GM21825 (cell line): ENCODE measurements at regions not wholly inside any gene's neighbourhood (a gene's known extent, or its start where the extent isn't known, plus 50 kb on each side); places are given as distances from the start of the nearest gene placed in this dataset.

ENCODE experiments used
- ATAC-seq: cut with Tn5 transposase; IDR thresholded peaks from one replicate; pipeline ENCODE4 v1.9.1; 2021; ENCODE audit warnings: mild to moderate bottlenecking, moderate library complexity; ENCODE audit not compliant: unreplicated experiment

DNA sequence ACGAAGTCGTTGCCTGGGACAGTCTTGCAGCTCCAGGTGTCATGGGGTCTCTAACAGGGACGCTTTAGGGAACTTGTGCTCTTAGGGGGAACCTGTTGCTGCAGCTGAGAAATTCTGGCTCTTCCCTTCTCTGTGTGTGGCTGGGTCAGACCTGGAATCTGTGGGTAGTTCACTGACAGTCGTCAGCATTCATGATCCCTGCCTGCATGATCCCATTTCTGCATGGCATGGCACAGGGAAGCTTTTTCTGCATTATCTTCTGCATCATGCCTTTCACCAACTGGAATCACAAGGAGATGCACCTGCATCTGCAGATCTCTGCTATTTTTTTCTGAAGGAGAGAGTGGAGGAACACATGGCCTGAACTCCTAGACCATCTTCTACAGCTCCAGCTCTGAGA is 85.6 kb downstream of the SOX9 start:
- no peak for ATAC-seq

DNA sequence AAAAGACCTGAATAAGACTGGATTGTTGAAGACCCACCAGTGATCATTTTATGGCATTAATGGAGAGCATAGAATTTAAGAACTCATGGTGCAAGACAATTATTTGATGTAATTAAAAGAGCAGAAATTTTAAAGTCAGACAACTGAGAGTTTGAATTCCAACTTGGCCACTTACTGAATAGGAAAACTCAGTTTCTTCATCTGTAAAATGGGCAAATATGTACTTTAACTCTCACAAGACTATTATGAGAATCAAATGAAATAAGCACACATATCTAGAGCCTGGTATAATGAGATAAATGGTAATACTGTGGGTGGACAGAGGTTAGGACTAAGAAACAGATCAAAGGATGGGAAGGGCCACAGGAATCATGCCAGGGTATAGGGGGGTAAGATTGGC is 88.0 kb downstream of the SOX9 start:
- no peak for ATAC-seq

DNA sequence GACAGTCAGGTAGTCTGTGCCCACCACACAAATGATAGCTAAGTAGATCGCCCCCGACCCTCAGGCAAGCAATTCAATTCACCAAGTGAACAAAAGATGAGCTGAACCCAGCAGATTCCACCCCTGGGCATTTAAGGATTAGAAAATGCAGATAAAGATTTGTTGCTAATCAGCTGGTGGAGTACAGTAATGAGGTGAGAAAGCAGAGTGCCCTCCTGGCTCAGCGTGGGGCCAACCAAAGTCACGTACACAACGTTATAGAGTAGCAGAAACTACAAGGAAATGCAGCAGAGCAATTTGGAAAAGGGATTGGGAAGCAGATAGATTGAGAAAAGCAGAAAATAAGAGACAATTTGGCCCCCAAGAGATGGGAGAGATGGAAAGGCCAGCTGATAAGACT is 91.2 kb downstream of the SOX9 start:
- ATAC-seq, result no peak

DNA sequence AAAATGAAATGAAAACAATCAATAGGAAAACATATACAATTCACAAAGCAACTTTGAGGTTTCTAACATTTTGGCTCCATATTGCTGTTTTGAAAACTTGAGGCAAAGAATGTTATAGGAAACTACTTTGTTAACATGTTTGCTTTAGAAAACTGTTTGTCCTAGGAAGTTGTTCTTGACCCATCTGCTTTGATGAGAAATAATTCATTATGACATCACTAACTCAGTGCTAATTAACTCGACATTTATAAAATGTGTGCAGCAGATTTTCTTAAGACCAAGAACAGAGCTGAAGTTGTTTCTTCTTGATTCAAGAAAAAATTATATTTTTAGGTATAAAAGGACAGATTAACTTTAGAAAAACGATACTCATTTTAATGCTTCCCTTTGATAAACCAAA is 94.7 kb downstream of the SOX9 start:
- ATAC-seq, result no peak

DNA sequence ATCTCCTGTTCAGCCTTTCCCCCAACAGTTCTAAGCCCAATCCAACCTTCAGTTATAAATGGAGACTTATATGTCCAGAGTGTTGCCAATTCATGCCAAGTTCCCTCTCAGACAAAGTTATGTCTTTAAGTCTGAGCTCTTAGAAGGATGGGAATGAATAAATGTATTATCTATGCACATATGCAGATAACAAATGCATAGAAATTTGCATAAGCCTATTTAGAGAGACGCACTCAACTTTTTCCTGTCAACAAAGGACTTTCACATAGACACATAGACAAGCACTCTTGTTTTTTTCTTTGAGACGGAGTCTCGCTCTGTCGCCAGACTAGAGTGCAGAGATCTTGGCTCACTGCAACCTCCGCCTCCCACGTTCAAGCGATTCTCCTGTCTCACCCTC is 95.1 kb downstream of the SOX9 start:
- ATAC-seq, result no peak

DNA sequence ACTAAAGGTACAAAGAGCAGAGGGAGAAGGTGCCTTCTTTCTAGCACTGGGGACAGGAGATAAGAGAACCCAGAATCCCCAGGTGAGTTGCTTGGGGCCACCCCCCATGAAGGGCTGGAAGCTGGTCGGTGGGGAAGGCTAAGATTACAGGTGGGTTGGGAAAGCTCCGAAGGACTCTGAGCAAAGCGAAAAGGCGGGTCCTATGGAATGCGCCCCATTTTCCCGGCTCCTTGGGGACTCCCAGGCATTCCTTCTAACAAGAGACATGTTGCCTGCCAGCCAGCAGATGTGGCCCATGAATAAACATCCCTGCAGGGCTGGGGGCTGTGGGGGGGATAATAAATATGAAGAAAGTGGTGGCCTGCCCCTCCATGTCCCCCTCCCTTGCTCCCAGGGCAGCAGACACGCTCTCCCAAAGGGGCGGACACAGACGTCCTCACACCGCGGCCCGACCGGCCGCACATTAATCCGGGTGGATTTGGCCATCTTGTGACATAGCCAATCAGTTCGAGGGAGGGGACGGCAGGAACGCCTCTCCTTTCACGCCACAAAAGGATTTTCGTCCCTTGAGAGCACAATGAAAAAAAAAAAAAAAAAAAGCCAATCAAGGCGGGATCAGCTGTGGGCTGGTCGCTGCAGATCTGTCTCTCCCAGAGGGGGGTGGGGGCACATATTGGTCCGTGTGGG is 98.5 kb downstream of the SOX9 start:
- no peak for ATAC-seq

DNA sequence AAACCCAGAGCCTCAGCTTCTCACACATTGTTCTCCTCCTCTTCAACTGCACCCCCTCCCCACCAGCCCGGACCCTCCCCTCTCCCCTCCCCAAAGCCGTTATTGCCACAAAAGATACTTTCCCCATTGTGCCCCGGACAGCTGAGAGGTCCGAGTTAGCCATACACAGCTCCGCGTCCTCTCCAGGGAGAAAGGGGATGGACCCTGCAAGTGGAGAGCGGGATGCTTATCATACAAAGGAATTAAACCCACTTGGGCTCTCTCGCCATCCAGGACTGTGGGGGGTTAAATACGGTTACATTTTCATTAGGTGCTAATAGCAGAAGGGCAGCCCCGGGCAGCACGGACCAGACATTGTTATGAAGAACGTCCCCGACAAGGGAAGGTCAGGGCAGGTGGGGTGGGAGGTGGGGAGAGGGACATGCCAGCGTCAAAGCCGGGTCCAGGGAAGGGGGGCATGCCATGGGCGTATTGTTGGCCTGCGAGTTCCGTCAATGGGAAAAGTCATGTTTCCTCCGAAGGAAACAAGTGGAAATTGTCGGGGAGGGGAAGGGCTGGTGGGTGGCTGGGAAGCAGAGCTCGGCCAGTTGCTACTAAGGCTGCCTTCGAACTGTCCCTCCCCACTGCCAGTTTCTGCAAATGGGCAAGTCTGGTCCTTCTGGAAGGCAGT is 99.1 kb downstream of the SOX9 start:
- no peak for ATAC-seq

DNA sequence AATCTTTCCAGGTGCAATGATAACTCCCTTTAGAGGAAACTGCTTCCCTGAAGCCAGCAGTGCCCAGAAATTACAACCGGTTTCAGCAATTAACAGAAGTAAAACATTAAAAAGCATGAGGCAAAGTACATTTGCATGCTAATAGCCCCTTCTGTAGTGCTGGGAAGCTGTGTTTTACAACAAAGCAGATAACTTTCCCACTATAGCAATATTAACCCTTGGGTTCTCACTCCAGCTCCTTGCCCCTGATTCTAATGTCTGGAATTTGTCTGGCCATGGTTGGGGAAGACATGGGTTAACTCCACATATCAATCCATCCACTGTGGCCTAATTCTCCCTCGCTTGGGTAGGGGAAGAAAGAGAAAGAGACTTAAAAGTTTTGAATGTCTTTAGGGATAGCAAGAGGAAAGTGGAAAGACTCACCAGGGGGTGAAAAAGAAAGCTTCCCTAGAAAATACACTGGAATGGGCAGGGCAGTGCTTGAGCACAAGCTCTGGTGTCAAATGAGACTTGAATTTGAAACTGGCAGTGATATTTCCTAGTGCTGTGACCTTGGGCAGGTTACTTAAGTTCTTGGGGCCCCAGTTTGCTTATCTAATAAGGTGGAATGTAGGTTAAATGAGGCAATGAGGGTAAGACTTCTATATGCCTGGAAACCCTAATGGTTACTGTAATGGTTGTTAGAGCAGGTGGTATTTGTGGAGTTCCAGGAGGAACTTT is 102.0 kb downstream of the SOX9 start:
- no peak for ATAC-seq

DNA sequence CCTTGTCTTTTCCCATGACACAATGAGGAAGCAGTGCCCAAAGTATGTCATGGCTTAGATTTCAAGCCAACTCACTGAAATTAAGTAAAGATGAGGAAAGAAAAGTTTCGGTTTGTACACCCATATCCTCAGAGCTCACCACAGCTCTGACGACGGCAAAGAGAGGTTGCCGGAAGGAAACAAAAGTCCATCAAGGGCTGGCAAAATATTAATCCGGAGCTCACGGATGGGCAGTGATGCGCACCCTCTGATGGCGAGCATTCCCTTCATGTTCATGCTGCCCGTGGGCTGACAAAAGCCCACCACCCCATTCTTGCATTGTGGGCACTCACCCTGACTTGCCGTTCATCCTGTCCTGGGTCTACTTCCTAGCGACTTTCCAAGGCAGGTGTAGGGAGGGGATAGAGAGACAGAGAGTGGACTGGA is 103.1 kb downstream of the SOX9 start:
- ATAC-seq, result no peak

DNA sequence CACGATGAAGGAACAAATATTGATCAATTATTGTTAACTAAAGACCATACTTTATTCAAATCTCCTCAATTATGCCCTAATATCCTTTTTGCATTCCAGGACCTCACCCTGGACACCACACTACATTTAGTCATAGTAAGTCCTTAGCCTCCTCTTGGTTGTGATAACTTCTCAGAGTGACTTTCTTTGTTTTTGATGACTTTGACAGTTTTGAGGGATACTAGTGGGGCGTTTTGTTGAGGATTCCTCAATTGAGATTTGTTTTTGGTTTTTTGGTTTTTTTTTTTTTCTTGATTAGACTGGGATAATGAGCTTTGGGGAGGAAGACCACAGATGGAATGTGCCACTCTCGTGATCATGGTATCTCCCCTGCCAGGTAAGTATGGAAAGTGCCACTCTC is 105.5 kb downstream of the SOX9 start:
- no peak for ATAC-seq

DNA sequence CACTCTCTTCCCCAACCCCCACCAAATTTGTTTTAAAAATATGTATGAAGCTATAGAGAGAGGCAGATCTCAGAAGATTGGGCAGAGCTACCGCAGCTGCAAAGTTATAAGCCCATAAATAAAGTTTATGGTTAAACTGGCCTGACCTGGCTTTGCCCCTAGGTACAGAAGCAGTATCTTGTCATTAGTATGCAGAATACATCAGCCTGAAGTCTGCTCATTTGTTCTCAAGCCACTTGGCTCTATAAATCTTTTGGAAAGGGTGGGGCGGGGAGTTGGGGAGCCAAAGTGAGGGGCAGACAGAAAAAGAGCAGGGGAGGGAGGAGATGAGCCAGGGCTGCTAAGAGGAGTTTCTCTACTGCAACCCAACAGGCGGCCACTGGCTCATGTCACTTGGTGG is 113.2 kb downstream of the SOX9 start:
- no peak for ATAC-seq

DNA sequence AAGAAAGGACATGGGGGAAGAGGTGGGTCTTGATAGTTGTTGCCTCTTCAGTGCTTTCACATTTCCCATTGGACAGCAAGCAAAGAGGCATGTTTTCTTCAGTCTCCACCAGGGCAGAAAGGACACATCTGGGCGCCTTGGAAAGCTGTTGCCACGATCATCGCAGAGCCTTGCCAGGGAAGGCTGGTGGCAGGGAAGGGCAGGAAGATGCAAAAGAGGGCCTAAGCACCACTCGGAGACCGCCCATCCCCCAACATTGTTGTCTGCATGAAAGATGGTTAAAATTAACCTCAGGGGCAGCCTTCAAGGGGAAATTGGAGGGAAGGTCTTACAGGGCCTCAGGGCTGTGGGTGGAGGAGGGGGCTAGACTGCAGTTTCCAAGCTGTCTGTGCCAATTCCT is 114.2 kb downstream of the SOX9 start:
- no peak for ATAC-seq

DNA sequence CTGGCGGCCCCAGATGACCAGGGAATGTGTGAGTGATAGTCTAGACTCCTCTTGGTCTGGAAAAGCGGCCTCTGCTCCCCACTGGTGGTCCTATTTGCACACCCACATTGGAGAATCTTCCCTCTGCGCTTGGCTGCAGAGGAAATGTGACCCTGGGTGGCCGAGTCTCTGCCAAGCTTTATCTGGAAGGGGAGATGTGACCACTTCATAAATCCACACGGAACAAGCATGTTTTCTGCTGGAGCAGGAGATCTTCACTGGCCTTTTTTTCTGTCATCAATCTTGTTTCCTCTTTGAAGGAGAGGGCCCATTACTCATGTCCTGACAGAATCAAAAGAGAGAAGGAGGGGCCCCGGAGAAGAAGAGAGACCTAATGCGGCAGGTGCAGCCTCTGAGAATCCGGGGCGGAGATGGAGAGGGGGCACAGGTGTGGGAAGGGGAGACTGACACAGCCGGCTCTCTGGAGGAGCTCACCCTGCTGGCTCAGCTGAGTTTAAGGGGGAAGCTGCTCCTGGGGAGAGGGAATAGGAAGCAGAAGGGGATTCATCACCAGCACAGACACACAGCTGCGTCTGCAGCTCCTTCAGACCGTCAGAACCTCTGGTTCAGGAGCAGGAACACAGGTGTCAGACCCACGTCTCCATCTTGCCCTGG is 116.3 kb downstream of the SOX9 start:
- ATAC-seq, result no peak

DNA sequence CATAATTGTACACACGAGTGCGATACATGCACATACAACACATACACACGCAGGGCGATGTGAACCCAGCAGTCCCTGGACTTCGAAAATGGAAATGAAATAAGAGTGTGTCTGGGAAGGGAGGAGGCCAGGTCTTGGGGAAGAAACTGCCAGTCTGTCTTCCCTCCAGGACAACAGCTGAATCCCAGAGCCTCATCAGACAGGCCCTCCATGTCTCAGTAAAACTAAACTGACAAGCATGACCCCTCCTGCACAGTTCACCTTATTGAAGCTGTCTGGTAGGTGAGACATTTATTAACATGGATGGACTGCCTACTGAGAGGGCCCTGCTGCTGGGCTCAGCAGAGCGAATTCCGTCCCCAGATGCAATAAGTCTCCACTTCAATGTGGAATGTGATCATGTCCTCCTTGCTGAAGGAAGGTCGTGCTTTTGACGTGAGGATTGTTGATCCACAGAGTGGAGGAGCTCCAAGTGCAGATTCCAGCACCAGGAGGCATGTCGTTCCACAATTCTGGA is 117.4 kb downstream of the SOX9 start:
- ATAC-seq, result no peak

DNA sequence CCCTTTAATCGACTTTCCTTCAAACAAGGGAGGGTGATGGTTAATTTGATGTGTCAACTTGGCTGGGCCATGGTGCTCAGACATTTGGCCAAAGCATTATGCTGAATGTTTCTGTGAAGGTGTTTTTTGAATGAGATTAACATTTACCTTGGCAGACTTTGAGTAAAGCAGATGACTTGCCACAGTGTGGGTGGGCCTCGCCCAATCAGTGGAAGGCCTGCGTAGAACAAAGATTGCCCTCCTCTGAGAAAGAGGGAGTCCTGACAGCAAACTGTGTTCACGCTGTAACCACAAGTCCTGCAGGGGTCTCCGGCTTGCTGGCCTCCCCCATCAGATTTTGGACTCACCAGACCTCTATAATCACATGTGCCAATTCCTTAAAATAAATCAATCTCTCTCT is 118.7 kb downstream of the SOX9 start:
- no peak for ATAC-seq

DNA sequence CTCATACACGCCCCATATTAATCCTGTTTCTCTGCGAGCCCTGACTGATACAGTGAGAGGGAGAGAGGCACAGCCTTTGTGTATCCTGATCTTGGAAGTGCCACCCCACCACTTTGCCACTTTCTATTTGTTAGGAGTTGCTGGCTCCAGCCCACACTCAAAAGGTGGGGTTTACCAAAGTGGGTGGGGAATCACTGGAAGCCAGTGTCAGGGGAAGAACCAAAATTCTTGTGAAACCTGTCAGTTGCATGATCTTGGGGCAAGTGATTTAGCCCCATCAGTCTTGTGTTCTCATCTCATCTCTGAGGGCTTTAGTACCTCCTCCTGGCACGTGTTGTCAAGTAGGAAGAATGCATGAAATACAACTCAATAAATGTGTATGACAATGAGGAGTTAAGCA is 119.5 kb downstream of the SOX9 start:
- no peak for ATAC-seq

DNA sequence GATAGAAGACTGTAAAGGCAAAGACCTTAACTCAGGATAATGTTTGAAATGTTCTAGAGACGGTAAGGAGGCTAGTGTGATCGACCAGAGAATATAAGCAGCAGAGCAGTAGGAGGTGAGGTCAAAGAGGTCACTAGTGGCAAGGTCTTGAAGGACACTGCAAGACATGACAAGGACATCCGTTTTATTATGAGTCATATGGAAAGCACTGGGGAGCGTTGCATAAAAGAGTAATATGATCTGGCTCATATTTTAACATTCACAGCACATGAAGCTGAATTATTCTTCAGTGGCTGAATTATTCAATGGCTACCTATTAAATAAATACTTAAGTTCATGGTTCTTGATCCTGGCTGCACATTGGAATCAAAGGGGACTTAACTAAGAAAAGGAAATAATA is 123.7 kb downstream of the SOX9 start:
- no peak for ATAC-seq

DNA sequence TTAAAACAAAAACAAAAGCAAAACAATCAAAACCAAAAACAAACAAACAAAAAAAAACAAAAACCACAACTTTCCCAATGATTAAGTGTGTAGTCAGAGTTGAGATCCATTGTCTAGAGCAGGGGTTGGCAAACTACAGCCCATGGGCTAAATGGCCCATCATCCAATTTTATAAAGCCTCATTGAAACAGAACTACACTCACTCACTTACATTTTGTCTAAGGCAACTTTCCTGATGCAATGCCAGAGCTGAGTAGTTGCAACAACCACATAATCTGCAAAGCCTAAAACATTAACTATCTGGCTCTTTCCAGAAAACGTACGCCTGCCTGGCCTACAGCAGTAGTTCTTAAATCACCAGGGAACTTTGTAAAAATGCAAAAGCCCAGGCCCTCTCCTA is 124.1 kb downstream of the SOX9 start:
- no peak for ATAC-seq

DNA sequence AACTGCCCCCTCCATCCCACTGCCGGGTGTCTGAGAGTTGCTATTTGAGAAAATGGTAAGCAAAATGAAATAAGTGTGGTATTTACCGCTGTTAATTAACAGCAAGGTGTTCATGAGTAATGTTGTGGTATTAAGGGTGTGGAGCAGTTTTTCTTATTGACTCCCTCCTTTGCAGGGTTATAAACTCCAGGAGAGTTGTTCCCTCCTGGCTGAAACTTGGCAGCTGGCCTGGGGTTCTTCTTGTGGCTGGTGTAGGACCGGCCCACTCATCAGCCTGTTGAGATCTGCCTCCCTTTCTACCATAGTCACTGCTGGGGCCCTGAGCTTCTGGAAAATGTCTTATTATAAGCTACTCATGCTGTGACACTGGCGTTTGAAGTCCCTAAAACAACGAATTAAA is 128.6 kb downstream of the SOX9 start:
- ATAC-seq, result no peak

DNA sequence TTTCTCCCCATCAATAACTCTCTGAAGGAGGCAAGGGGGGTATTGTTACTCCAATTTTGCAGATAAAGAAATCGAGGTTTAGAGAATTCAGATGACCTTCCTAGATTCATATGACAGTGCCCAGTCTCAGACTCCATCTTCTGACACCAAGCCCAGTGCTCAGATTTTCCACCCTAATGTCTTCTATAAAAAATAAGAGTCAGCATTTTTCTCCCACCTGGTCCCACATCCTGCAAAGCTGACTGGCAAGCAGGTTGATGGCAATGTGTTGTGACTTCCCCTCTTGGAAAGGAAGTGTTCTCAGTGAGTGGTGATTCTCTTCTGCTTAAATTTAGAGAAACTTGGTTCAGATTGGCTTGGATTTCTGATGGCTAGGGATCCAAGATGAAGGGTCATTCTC is 129.4 kb downstream of the SOX9 start:
- ATAC-seq, result no peak

DNA sequence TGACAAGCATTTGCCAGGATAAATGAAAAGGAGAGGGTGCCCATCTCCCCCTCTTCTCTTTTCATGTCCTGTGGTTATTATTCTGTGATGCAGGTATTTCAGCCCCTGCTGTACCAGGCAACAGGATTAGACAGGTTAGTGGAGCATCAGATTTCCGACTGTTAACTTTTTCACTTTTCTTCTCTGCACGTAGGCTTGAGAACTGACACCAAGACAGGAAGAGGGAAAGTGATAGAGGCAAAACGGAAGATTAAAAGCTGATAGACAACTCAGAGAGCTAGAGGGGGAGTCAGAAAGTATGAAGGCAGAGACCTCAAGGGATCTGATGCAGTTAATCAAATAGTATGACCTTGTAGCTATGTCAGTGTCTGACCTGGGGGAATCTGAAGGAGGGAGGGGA is 132.8 kb downstream of the SOX9 start:
- no peak for ATAC-seq
